Peyer's patch (tissue), 4 donors: ENCODE measurements at regions not wholly inside any gene's neighbourhood (a gene's known extent, or its start where the extent isn't known, plus 50 kb on each side); places are given as distances from the start of the nearest gene placed in this dataset.

Experiments used
- DNase-seq, 3 donors: peaks; one replicate each; pipeline ENCODE4 v3.0.0-alpha.2; 2017 to 2019
- H3K27ac ChIP-seq, 4 donors: fragments of 200-600 bp; sonication (generic); one replicate each; pipeline ENCODE4 v1.5.1; 2016 to 2019
- H3K27me3 ChIP-seq, 2 donors: fragments of 200-600 bp; sonication (generic); one replicate each; pipeline ENCODE4 v1.5.1; 2019
- H3K36me3 ChIP-seq, 3 donors: fragments of 200-600 bp; sonication (generic); one replicate each; pipeline ENCODE4 v1.5.1; 2016 to 2019
- H3K4me1 ChIP-seq, 4 donors: fragments of 200-600 bp; sonication (generic); one replicate each; pipeline ENCODE4 v1.5.1; 2016 to 2019
- H3K4me3 ChIP-seq, 4 donors: fragments of 200-600 bp; sonication (generic); 1 replicate in 3 of 4; 2 replicates in 1 of 4; pipeline ENCODE4 v1.5.1; 2016 to 2019; ENCODE audit warnings: mild to moderate bottlenecking in 1 of 4
- H3K9me3 ChIP-seq, 4 donors: fragments of 200-600 bp; sonication (generic); one replicate each; pipeline ENCODE4 v1.5.1; 2016 to 2019; ENCODE audit warnings: mild to moderate bottlenecking in 1 of 4
- POLR2A ChIP-seq, 2 donors: fragments of 450-650 bp; IDR thresholded peaks; one replicate each; pipeline ENCODE4 v1.5.1; 2017; ENCODE audit warnings: antibody characterized with exemption in 2 of 2, mild to moderate bottlenecking in 2 of 2, moderate library complexity in 2 of 2
- TF ChIP-seq, protein P1 (sequence below), 6 experiments: fragments of 450-650 bp in 4 of 6; fragments of 200-600 bp in 2 of 6; sonication (generic) in 1 of 6; IDR thresholded peaks; one replicate each; pipeline ENCODE4 v1.5.1; 2017 to 2019; ENCODE audit warnings: antibody characterized with exemption in 6 of 6, mild to moderate bottlenecking in 3 of 6, moderate library complexity in 1 of 6

DNA sequence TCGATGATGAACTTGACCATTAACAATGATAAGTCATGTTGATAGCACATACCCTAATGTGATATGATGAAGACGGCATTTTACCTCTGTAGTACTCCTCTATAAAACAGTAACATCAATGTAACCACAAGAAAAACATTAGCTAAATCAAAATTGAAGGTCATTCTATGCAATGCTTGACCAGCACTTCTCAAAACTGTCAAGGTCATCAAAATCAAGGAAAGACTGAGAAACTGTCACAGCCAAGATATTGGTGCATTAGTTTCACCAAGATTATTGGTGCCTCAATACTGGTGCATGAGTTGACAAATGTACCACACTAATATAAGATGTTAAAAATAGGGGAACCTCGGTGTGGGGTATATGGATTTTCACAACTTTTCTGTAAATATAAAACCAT, 251.1 kb upstream of the CNTN4 start:
- Histone ChIP-seq H3K27me3 (no peaks in the 10 kb centered on the region), H3K36me3 (no peaks in the 10 kb centered on the region), H3K27ac (no peak overlapping the region), H3K9me3 (no peaks in the 10 kb centered on the region), H3K4me3 (no peak overlapping the region), H3K4me1 (no peaks in the 10 kb centered on the region)
- TF ChIP-seq, protein P1, sequence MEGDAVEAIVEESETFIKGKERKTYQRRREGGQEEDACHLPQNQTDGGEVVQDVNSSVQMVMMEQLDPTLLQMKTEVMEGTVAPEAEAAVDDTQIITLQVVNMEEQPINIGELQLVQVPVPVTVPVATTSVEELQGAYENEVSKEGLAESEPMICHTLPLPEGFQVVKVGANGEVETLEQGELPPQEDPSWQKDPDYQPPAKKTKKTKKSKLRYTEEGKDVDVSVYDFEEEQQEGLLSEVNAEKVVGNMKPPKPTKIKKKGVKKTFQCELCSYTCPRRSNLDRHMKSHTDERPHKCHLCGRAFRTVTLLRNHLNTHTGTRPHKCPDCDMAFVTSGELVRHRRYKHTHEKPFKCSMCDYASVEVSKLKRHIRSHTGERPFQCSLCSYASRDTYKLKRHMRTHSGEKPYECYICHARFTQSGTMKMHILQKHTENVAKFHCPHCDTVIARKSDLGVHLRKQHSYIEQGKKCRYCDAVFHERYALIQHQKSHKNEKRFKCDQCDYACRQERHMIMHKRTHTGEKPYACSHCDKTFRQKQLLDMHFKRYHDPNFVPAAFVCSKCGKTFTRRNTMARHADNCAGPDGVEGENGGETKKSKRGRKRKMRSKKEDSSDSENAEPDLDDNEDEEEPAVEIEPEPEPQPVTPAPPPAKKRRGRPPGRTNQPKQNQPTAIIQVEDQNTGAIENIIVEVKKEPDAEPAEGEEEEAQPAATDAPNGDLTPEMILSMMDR (IDR thresholded peaks at IDR 0.05): no peak
- no peak for TF ChIP-seq POLR2A (IDR thresholded peaks at IDR 0.05)
- no peak for DNase-seq

DNA sequence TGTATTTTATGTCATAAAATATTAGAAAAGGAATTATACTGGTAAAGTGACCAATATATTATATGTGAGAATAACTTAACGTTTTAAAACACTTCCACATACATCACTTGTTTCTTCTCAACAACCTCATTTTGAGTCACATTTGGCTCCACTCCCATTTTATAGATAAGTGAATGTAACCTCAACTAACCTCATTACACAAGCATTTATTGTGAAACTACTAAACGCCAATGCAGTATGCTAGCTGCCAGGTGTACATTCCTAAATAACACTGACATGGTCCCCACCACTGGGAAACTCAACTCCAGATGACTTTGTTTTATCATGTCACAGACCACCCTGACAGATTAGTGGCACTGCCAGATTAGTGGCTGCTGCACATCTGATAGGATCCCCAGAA, 249.7 kb upstream of the CNTN4 start:
- DNase-seq: no peak
- no peak overlapping the region for H3K4me3 ChIP-seq
- no peaks in the 10 kb centered on the region for H3K4me1 ChIP-seq
- no peak overlapping the region for H3K27ac ChIP-seq
- no peaks in the 10 kb centered on the region for H3K9me3 ChIP-seq
- H3K27me3 ChIP-seq: no peaks in the 10 kb centered on the region
- no peaks in the 10 kb centered on the region for H3K36me3 ChIP-seq
- no peak for TF ChIP-seq POLR2A (IDR thresholded peaks at IDR 0.05)
- TF ChIP-seq, protein P1 (IDR thresholded peaks at IDR 0.05): no peak

DNA sequence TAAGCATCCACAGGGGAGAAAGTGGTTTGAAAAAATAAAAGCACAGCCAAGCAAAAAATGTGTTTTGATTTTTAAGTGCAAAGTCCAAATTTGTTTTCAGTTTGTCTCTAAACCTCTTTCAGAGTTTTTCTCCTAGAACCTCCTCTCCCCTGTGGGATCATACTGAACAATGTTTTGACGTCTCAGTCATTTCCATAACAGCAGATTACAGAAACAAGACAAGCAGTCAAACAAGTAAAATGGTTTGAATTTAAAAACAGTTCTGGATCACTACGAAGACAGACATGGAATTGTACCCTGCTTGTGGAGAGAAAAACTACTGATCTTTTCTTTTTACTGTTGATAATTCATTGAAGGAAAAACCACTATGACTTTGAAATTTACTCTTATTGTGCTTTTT, 245.7 kb upstream of the CNTN4 start:
- Histone ChIP-seq H3K4me3 (no peak overlapping the region), H3K27ac (no peak overlapping the region), H3K9me3 (no peaks in the 10 kb centered on the region), H3K36me3 (no peaks in the 10 kb centered on the region), H3K4me1 (no peaks in the 10 kb centered on the region), H3K27me3 (no peaks in the 10 kb centered on the region)
- no peak for DNase-seq
- TF ChIP-seq, protein P1 (IDR thresholded peaks at IDR 0.05): no peak
- TF ChIP-seq POLR2A (IDR thresholded peaks at IDR 0.05): no peak

DNA sequence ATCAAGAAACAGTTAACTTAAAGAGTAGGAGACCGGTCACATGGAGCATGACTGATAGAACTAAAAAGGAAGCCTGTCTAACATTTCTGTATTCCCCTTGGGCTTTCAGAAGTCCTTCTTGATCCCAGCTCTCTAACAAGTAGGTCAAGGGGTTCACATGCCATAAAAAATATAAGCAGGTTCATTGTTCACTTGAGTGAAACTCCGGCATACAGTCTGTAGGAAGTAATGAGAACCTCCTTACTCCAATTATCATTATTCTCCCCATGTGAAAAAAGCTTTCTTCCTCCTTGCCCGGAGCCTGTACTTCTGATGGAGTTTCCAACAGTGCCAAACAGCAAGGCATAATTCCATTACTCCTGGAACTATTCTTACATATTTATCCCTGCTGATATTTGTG, 242.8 kb upstream of the CNTN4 start:
- no peak for DNase-seq
- no peak for TF ChIP-seq POLR2A (IDR thresholded peaks at IDR 0.05)
- TF ChIP-seq, protein P1 (IDR thresholded peaks at IDR 0.05): no peak
- no peaks in the 10 kb centered on the region for H3K9me3 ChIP-seq

DNA sequence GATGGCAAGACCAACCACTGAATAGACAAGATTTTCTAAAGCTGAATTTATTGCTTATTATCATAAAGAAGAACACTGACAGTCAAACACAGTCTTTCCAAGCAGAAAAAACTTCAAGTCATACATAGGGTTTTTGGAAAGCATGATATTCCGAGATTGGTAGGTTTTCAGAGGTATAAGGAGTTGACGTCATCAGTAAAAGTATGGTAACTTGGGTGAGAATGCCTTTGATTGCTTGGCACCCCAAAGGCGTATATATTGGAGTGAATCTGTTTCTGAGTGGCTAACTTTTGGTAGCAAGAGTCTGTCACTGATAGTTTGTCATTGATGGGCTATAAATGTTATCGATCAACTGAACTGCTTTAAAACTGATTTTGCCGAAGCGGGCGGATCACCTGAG, 227.9 kb upstream of the CNTN4 start:
- H3K9me3 ChIP-seq: no peaks in the 10 kb centered on the region
- TF ChIP-seq, protein P1 (IDR thresholded peaks at IDR 0.05): no peak
- no peak for TF ChIP-seq POLR2A (IDR thresholded peaks at IDR 0.05)
- H3K4me1 ChIP-seq: no peaks in the 10 kb centered on the region
- no peak for DNase-seq
- H3K27ac ChIP-seq: no peak overlapping the region
- H3K4me3 ChIP-seq: no peak overlapping the region
- no peaks in the 10 kb centered on the region for H3K27me3 ChIP-seq
- H3K36me3 ChIP-seq: no peaks in the 10 kb centered on the region

More for the DNA sequence above, 242.8 kb upstream of the CNTN4 start:
- H3K4me1 ChIP-seq: no peaks in the 10 kb centered on the region
- H3K4me3 ChIP-seq: no peak overlapping the region
- no peaks in the 10 kb centered on the region for H3K36me3 ChIP-seq
- no peaks in the 10 kb centered on the region for H3K27me3 ChIP-seq
- no peak overlapping the region for H3K27ac ChIP-seq

DNA sequence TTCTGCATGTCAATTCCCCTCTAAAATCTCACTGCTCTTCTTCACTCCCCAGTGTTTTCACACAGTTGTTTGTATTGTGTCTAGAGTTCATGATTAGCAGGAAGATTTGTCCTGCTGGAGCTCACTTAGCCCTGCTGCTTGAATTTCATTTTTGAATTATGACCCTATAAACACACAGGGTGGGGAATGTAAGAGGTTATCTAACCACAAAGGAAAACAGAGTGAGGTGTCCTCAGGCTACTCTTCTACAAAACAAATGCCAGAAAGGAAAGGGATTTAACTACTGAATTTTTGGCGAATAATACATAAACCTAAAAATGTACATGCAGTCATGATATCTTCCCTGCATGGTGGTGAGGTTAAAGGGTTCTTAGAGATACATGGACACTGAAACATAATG, 215.1 kb upstream of the CNTN4 start:
- no peaks in the 10 kb centered on the region for H3K9me3 ChIP-seq
- no peak overlapping the region for H3K27ac ChIP-seq
- no peaks in the 10 kb centered on the region for H3K4me1 ChIP-seq
- no peaks in the 10 kb centered on the region for H3K36me3 ChIP-seq
- no peak for DNase-seq
- TF ChIP-seq POLR2A (IDR thresholded peaks at IDR 0.05): no peak
- TF ChIP-seq, protein P1 (IDR thresholded peaks at IDR 0.05): no peak
- no peaks in the 10 kb centered on the region for H3K27me3 ChIP-seq
- H3K4me3 ChIP-seq: no peak overlapping the region
